ENCODE measurements at regions not wholly inside any gene's neighbourhood (a gene's known extent, or its start where the extent isn't known, plus 50 kb on each side); places are given as distances from the start of the nearest gene placed in this dataset.

GRCh38 chr17:63262751-63263476 lies 183.2 kb downstream of the CYB561 start:
- DNase-seq: no peak
- Histone ChIP-seq H3K79me2 (ENCODE audit: low read depth) (peaks cover 17% of the 10 kb centered on the region), H3K4me1 (replicated peaks; ENCODE audit: insufficient read depth) (no peaks in the 10 kb centered on the region), H2AFZ (no peak overlapping the region), H3K27me3 (ENCODE audit: insufficient read depth, low read depth) (no peaks in the 10 kb centered on the region), H3K4me3 (no peak overlapping the region), H3F3A (ENCODE audit: insufficient read depth, low read depth) (no peaks in the 10 kb centered on the region; the same call in 1 of the 2 replicates), H3K36me3 (ENCODE audit: low read depth) (peaks cover 3% of the 10 kb centered on the region), H3K9me2 (ENCODE audit: insufficient read depth) (no peaks in the 10 kb centered on the region), H3K4me2 (no peak overlapping the region), H3K9me3 (ENCODE audit: insufficient read depth, low read depth) (no peaks in the 10 kb centered on the region), H4K20me1 (ENCODE audit: insufficient read depth) (peaks cover 32% of the 10 kb centered on the region), H3K27ac (no peak overlapping the region)
- TF ChIP-seq CTCF (conservative IDR thresholded peaks at IDR 0.05) (no peak), EZH2 (IDR thresholded peaks at IDR 0.05; ENCODE audit: low read depth) (no peak)
- ChIA-PET POLR2A (ENCODE audit: unreplicated experiment) (interaction anchor here (0.6 to 0.9 kb wide), 2 partner anchors 12 to 92 kb away, joined by 3 to 7 read pairs; no protein-coding TSS in a partner anchor), CTCF (no interaction called here)
- intact Hi-C loops (cut with micrococcal nuclease; ENCODE audit: unreplicated experiment): no loop called here
- BruUV-seq (replicated peaks): no TSS peak

- BruUV-seq (replicated peaks): no TSS peak
- H3K4me3 ChIP-seq: no peak overlapping the region
- peaks cover 18% of the 10 kb centered on the region; the same call in 1 of the 2 replicates for H4K20me1 ChIP-seq (ENCODE audit: insufficient read depth)
- POLR2A ChIA-PET (ENCODE audit: unreplicated experiment): no interaction called here
- no peaks in the 10 kb centered on the region for H3K27me3 ChIP-seq (ENCODE audit: insufficient read depth, low read depth)
- H3K4me1 ChIP-seq (replicated peaks; ENCODE audit: insufficient read depth): no peaks in the 10 kb centered on the region
- no peak overlapping the region for H3K4me2 ChIP-seq
- CTCF ChIA-PET: no interaction called here
- no peak overlapping the region for H2AFZ ChIP-seq
- H3K27ac ChIP-seq: no peak overlapping the region
- DNase-seq: no peak
- peaks cover 3% of the 10 kb centered on the region; the same call in 1 of the 2 replicates for H3F3A ChIP-seq (ENCODE audit: insufficient read depth, low read depth)
- no peaks in the 10 kb centered on the region; the same call in 1 of the 2 replicates for H3K9me2 ChIP-seq (ENCODE audit: insufficient read depth)
- TF ChIP-seq CTCF (conservative IDR thresholded peaks at IDR 0.05) (no peak), EZH2 (IDR thresholded peaks at IDR 0.05; ENCODE audit: low read depth) (no peak)
- peaks cover 16% of the 10 kb centered on the region for H3K79me2 ChIP-seq (ENCODE audit: low read depth)
- no peaks in the 10 kb centered on the region for H3K9me3 ChIP-seq (ENCODE audit: insufficient read depth, low read depth)
- peaks cover 17% of the 10 kb centered on the region for H3K36me3 ChIP-seq (ENCODE audit: low read depth)
- intact Hi-C loops (cut with micrococcal nuclease; ENCODE audit: unreplicated experiment): no loop called here
Measured at GRCh38 chr17:63265526-63265925, 180.6 kb downstream of the CYB561 start.

GRCh38 chr17:63267846-63268245 lies 178.3 kb downstream of the CYB561 start:
- no peak overlapping the region for H3K4me3 ChIP-seq
- no peaks in the 10 kb centered on the region for H3K4me1 ChIP-seq (replicated peaks; ENCODE audit: insufficient read depth)
- no peak for DNase-seq
- TF ChIP-seq CTCF (conservative IDR thresholded peaks at IDR 0.05) (no peak), EZH2 (IDR thresholded peaks at IDR 0.05; ENCODE audit: low read depth) (no peak)
- no peaks in the 10 kb centered on the region for H3K27me3 ChIP-seq (ENCODE audit: insufficient read depth, low read depth)
- no TSS peak for BruUV-seq (replicated peaks)
- peaks cover 6% of the 10 kb centered on the region; the same call in 1 of the 2 replicates for H3F3A ChIP-seq (ENCODE audit: insufficient read depth, low read depth)
- 0 out of 2 replicates have a peak, but pooled peaks cover 12% of the 10 kb centered on the region for H4K20me1 ChIP-seq (ENCODE audit: insufficient read depth)
- no peaks in the 10 kb centered on the region; the same call in 1 of the 2 replicates for H3K9me2 ChIP-seq (ENCODE audit: insufficient read depth)
- H3K9me3 ChIP-seq (ENCODE audit: insufficient read depth, low read depth): peaks cover 5% of the 10 kb centered on the region; the same call in 1 of the 2 replicates
- no peak overlapping the region for H2AFZ ChIP-seq
- H3K36me3 ChIP-seq (ENCODE audit: low read depth): peaks cover 17% of the 10 kb centered on the region
- H3K27ac ChIP-seq: no peak overlapping the region
- peaks cover 28% of the 10 kb centered on the region for H3K79me2 ChIP-seq (ENCODE audit: low read depth)
- intact Hi-C loops (cut with micrococcal nuclease; ENCODE audit: unreplicated experiment): no loop called here
- POLR2A ChIA-PET (ENCODE audit: unreplicated experiment): no interaction called here
- H3K4me2 ChIP-seq: no peak overlapping the region
- CTCF ChIA-PET: no interaction called here
